ENCODE measurements at regions not wholly inside any gene's neighbourhood (a gene's known extent, or its start where the extent isn't known, plus 50 kb on each side); places are given as distances from the start of the nearest gene placed in this dataset.
A peak's percentile ranks its signal among the peaks of the same experiment; 100 is the strongest.

DNA sequence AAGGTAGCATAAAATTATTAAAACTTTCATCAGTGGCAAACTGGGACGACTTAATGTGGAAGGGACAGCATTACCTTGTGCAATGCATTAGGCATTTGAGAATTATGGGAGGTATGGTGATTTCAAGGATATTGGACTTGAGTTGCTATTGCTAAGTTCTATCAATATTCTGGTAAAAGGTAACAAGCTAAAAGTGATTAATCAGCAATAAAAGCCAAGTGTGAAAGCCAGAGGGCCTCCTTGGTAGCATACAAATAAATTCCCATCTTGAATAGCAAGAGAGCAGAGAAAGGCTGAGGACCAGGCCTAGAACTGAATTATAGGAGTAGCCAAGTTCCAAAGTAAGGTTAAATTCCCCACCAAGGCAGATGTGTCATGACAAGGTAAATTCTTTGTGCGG lies 74.2 kb upstream of the KCNH7 start:
- DNase-seq (ENCODE audit: low read depth in 1 of 2, low spot score in 1 of 2) (no peak), ATAC-seq (no peak), FAIRE-seq (no peak)
- 57% methylated on average over 2 of the region's 2 CpGs for WGBS (ENCODE audit: missing lambda C conversion rate)
- H3K4me3 ChIP-seq, result no peak overlapping the region
- no peak overlapping the region for H3K4me2 ChIP-seq
- ChIA-PET CTCF (no interaction called here), POLR2A (no interaction called here)
- no peaks in the 10 kb centered on the region for H3K4me1 ChIP-seq
- H3K9me3 ChIP-seq, result no peaks in the 10 kb centered on the region
- H3K27ac ChIP-seq, result no peak overlapping the region
- TF ChIP-seq MAFK (IDR thresholded peaks at IDR 0.05; ENCODE audit: partially characterized antibody) (peak; percentile 92), CTCF (IDR thresholded peaks at IDR 0.05) (no peak), ESRRA (IDR thresholded peaks at IDR 0.05; ENCODE audit: borderline replicate concordance, low read length) (no peak)

DNA sequence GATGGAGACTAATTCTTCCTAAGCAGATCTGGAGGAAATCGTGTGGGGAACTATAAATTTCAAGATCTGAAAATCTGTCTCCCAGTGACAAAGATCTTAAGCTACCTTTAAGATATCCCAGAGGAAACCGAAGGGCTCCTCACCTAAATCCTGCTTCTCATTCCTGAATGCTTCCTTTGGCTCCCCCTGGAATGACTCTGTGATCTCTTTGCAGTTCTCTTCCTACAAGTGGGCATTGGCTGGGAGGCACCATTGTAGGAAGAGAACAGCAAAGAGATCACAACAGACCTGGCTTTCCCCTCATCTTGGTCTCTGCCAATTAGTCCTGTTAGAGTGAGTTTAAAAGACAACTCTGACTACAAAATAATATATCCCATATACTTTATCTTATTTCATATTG lies 70.0 kb upstream of the KCNH7 start:
- Histone ChIP-seq H3K9me3 (no peaks in the 10 kb centered on the region), H3K4me2 (no peak overlapping the region), H3K27ac (no peak overlapping the region), H3K4me1 (no peaks in the 10 kb centered on the region), H3K4me3 (no peak overlapping the region)
- no peak for TF ChIP-seq NR3C1 (IDR thresholded peaks at IDR 0.05)
- no peak for TF ChIP-seq REST (IDR thresholded peaks at IDR 0.05)
- TF ChIP-seq EHF (CRISPR knock-in tag; IDR thresholded peaks at IDR 0.05), result no peak
- TF ChIP-seq HOXB13 (CRISPR knock-in tag; IDR thresholded peaks at IDR 0.05; ENCODE audit: low read depth), result no peak
- TF ChIP-seq NFE2L2 (conservative IDR thresholded peaks at IDR 0.05; ENCODE audit: low read length), result no peak
- TF ChIP-seq FOSB (CRISPR knock-in tag; IDR thresholded peaks at IDR 0.05), result no peak
- no peak for TF ChIP-seq JUN (IDR thresholded peaks at IDR 0.05)
- TF ChIP-seq, protein P1, sequence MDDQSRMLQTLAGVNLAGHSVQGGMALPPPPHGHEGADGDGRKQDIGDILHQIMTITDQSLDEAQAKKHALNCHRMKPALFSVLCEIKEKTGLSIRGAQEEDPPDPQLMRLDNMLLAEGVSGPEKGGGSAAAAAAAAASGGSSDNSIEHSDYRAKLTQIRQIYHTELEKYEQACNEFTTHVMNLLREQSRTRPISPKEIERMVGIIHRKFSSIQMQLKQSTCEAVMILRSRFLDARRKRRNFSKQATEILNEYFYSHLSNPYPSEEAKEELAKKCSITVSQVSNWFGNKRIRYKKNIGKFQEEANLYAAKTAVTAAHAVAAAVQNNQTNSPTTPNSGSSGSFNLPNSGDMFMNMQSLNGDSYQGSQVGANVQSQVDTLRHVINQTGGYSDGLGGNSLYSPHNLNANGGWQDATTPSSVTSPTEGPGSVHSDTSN (IDR thresholded peaks at IDR 0.05), result no peak
- no peak for TF ChIP-seq HES2 (IDR thresholded peaks at IDR 0.05)
- no peak for TF ChIP-seq HOXB5 (CRISPR knock-in tag; IDR thresholded peaks at IDR 0.05)
- TF ChIP-seq, protein P2, sequence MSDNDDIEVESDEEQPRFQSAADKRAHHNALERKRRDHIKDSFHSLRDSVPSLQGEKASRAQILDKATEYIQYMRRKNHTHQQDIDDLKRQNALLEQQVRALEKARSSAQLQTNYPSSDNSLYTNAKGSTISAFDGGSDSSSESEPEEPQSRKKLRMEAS (IDR thresholded peaks at IDR 0.05), result no peak
- TF ChIP-seq TP53 (CRISPR knock-in tag; IDR thresholded peaks at IDR 0.05), result no peak
- TF ChIP-seq PHF8 (IDR thresholded peaks at IDR 0.05; ENCODE audit: borderline replicate concordance, low read depth), result no peak
- no peak for TF ChIP-seq CTCF (IDR thresholded peaks at IDR 0.05)
- TF ChIP-seq FOSL2 (IDR thresholded peaks at IDR 0.05), result no peak
- TF ChIP-seq FOSL2 (CRISPR knock-in tag; IDR thresholded peaks at IDR 0.05), result no peak
- TF ChIP-seq HOXA7 (CRISPR knock-in tag; IDR thresholded peaks at IDR 0.05), result no peak
- 12% methylated on average over 2 of the region's 2 CpGs for WGBS (ENCODE audit: missing lambda C conversion rate)
- no peak for ATAC-seq
- ChIA-PET POLR2A (no interaction called here), CTCF (no interaction called here)
- DNase-seq (ENCODE audit: low read depth in 1 of 2, low spot score in 1 of 2), result no peak
- no peak for FAIRE-seq

Measured in A549 (cell line).